Thyroid gland (tissue), 4 donors: ENCODE measurements at regions not wholly inside any gene's neighbourhood (a gene's known extent, or its start where the extent isn't known, plus 50 kb on each side); places are given as distances from the start of the nearest gene placed in this dataset.

Experiments used
- DNase-seq, 2 donors: peaks; one replicate each; pipeline ENCODE4 v3.0.0-alpha.2; 2019
- H3K27ac ChIP-seq, 3 donors: fragments of 200-600 bp; sonication (generic); 1 replicate in 2 of 3; 2 replicates in 1 of 3; pipeline ENCODE4 v1.5.1; 2016 to 2019; ENCODE audit warnings: mild to moderate bottlenecking in 1 of 3, moderate library complexity in 1 of 3
- H3K27me3 ChIP-seq: fragments of 200-600 bp; sonication (generic); one replicate; pipeline ENCODE4 v1.5.1; 2019
- H3K36me3 ChIP-seq, 2 donors: fragments of 200-600 bp; sonication (generic); one replicate each; pipeline ENCODE4 v1.5.1; 2016 to 2019
- H3K4me1 ChIP-seq, 2 donors: fragments of 200-600 bp; sonication (generic); one replicate each; pipeline ENCODE4 v1.5.1; 2017 to 2019
- H3K4me3 ChIP-seq, 3 donors: fragments of 200-600 bp; sonication (generic); replicated peaks in 1 of 3; 1 replicate in 2 of 3; 2 replicates in 1 of 3; pipeline ENCODE4 v1.5.1; 2016; ENCODE audit warnings: mild to moderate bottlenecking in 1 of 3
- H3K9me3 ChIP-seq: fragments of 200-600 bp; sonication (generic); one replicate; pipeline ENCODE4 v1.5.1; 2017
- CTCF ChIP-seq, 6 experiments: fragments of 200-600 bp in 3 of 6; fragments of 450-650 bp in 3 of 6; sonication (generic) in 3 of 6; IDR thresholded peaks; one replicate each; pipeline ENCODE4 v1.5.1; 2016 to 2019; ENCODE audit warnings: antibody characterized with exemption in 6 of 6, mild to moderate bottlenecking in 2 of 6, inconsistent platforms in 1 of 6, moderate library complexity in 1 of 6
- POLR2A ChIP-seq, 2 donors: fragments of 450-650 bp; IDR thresholded peaks; one replicate each; pipeline ENCODE4 v1.6.1; 2017; ENCODE audit warnings: antibody characterized with exemption in 2 of 2, mild to moderate bottlenecking in 2 of 2, moderate library complexity in 1 of 2
- WGBS, 2 donors: methylation state at CpG; one replicate each; pipeline ENCODE4 v1.1.5; 2017; 5-methylcytosine and 5-hydroxymethylcytosine counted together
- intact Hi-C: fragments of 100-400 bp; cut with DNase I; formaldehyde crosslinking; loops from one replicate; pipeline ENCODE4 v1.15.1; 2023

GRCh38 chr11:127507851-127508250, 507.3 kb upstream of the KIRREL3 start:
- H3K4me1 ChIP-seq: no peaks in the 10 kb centered on the region
- H3K27ac ChIP-seq: no peak overlapping the region
- no peaks in the 10 kb centered on the region for H3K9me3 ChIP-seq
- intact Hi-C loops: no loop called here
- TF ChIP-seq CTCF (IDR thresholded peaks at IDR 0.05) (no peak), POLR2A (IDR thresholded peaks at IDR 0.05) (no peak)
- no peaks in the 10 kb centered on the region for H3K27me3 ChIP-seq
- no peak overlapping the region for H3K4me3 ChIP-seq
- 79 to 89% methylated on average over 1 of the region's 1 CpG for WGBS, 2 donors
- H3K36me3 ChIP-seq: no peaks in the 10 kb centered on the region
- DNase-seq: no peak

GRCh38 chr11:127506647-127507046, 506.1 kb upstream of the KIRREL3 start:
- TF ChIP-seq CTCF (IDR thresholded peaks at IDR 0.05) (no peak), POLR2A (IDR thresholded peaks at IDR 0.05) (no peak)
- no peaks in the 10 kb centered on the region for H3K36me3 ChIP-seq
- intact Hi-C loops: no loop called here
- H3K4me3 ChIP-seq: no peak overlapping the region
- H3K27me3 ChIP-seq: no peaks in the 10 kb centered on the region
- H3K9me3 ChIP-seq: no peaks in the 10 kb centered on the region
- no peaks in the 10 kb centered on the region for H3K4me1 ChIP-seq
- DNase-seq: no peak
- H3K27ac ChIP-seq: no peak overlapping the region

DNA sequence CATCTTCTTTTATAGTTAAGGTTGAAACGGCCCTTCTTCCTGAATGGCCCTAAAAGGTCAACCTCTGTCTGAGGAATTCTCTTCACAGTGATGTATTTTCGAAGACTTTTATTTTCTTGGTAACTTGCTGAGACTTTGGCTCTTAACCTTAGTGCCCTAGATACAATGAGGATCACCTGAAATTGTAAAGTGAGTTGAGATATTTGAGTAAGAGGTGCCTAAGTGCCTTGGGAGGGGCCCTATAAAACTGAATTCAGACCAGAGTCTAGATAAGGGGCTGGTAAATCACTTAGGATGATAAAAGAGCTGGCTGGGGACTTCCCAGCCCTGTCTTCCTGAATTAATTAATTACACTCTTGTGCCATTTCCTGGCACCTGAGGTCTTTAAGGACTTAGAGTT, 505.6 kb upstream of the KIRREL3 start:
- TF ChIP-seq POLR2A (IDR thresholded peaks at IDR 0.05): no peak
- no peak for TF ChIP-seq CTCF (IDR thresholded peaks at IDR 0.05)
- no peaks in the 10 kb centered on the region for H3K36me3 ChIP-seq
- H3K4me3 ChIP-seq: no peak overlapping the region
- intact Hi-C loops: no loop called here
- no peak overlapping the region for H3K27ac ChIP-seq
- WGBS, 2 donors: 47 to 60% methylated on average over 2 of the region's 2 CpGs
- H3K27me3 ChIP-seq: no peaks in the 10 kb centered on the region
- H3K4me1 ChIP-seq: no peaks in the 10 kb centered on the region
- DNase-seq: no peak
- H3K9me3 ChIP-seq: no peaks in the 10 kb centered on the region

DNA sequence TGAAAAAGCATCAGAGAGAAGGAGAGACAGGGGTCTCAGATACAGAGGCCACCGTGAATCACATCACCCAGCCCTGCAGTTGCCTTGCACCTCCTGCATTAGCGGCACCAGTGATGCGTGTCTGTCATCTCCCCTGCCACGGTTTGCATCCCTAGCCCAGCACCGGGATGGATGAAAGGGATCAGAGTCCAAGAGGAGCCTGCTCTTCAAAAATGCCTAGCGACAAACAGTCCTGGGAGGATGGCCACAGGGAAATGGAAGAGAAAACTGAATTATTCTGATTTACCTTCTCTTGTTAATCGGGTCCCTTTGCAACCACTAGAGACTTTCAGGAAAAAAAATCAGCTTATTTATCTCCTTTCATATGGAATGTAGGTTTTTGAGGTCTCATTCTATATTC, 495.6 kb upstream of the KIRREL3 start:
- Histone ChIP-seq H3K4me1 (no peaks in the 10 kb centered on the region), H3K4me3 (no peak overlapping the region), H3K9me3 (no peaks in the 10 kb centered on the region), H3K27ac (no peak overlapping the region), H3K36me3 (no peaks in the 10 kb centered on the region), H3K27me3 (no peaks in the 10 kb centered on the region)
- DNase-seq: no peak
- TF ChIP-seq CTCF (IDR thresholded peaks at IDR 0.05): no peak
- TF ChIP-seq POLR2A (IDR thresholded peaks at IDR 0.05): no peak
- intact Hi-C loops: no loop called here
- 72 to 81% methylated on average over 7 of the region's 7 CpGs for WGBS, 2 donors

DNA sequence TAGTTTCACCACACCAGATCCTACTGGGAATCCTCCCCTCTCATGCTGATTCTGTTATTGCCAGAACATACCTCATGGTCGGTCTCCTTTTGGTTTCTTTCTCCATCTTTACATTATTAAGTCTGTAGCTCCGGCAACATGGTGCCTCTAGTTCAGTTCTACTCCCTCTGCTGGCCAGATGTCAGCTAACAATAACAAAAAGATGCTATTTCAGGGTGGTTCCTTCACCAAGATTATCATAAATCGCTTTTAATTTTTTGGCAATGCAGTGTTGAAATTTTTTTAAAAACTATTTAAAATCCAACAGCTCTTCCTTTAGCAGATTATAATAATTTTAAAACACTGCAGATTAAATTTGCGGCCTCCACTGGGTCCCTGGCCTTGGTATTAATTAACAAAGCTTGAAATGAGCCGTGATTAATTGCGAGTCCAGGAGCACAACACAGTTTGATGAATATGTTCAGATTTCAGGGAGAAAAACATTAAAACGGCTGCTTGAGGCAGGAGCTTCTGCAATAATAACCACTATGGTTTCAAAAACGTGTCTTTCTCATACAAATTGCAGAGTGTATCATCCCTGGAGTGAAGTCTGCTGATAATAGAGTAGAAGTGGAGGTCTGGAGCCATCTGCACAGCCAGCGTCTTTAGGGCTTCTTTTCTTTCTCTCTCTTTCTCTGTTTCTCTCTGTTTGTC, 492.9 kb upstream of the KIRREL3 start:
- H3K4me3 ChIP-seq: no peak overlapping the region
- intact Hi-C loops: no loop called here
- no peaks in the 10 kb centered on the region for H3K27me3 ChIP-seq
- TF ChIP-seq POLR2A (IDR thresholded peaks at IDR 0.05) (no peak), CTCF (IDR thresholded peaks at IDR 0.05) (peak in 2 of 6 experiments; percentile 15 to 25)
- WGBS, 2 donors: 57 to 58% methylated on average over 9 of the region's 9 CpGs
- DNase-seq: no peak
- H3K27ac ChIP-seq: no peak overlapping the region
- no peaks in the 10 kb centered on the region for H3K9me3 ChIP-seq
- H3K36me3 ChIP-seq: no peaks in the 10 kb centered on the region
- no peaks in the 10 kb centered on the region for H3K4me1 ChIP-seq
